UCSD-AML1 (cell line): ENCODE measurements at regions not wholly inside any gene's neighbourhood (a gene's known extent, or its start where the extent isn't known, plus 50 kb on each side); places are given as distances from the start of the nearest gene placed in this dataset.
"Not testable (repeated sequence)": the region's sequence is repeated elsewhere in the genome, so short reads cannot be mapped to it uniquely, and the experiment has no call there.

Experiments used
- DNase-seq: peaks from one replicate; lab custom pipeline; 2025; ENCODE audit not compliant: unreplicated experiment; lab: John Stamatoyannopoulos, UW

DNA sequence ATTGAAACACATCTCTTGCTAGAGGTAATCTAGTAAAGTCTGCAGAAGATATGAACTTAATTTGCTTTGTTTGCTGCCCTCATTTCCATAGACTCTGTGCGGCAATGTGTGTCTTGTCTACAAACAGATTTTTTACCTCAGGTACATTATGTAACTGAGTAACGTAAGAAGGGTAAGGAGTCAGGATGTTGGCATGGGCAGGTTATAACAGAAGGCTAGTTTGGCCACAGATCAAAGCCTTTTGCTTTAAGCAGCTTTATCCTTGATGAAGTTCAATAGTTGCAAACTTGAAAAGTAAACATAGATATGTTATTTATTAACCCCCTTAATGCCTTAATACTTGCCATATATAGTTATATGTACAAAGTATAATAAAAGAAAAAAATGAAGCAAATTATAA is 391.6 kb upstream of the FKBP1C start:
- DNase-seq = no peak

DNA sequence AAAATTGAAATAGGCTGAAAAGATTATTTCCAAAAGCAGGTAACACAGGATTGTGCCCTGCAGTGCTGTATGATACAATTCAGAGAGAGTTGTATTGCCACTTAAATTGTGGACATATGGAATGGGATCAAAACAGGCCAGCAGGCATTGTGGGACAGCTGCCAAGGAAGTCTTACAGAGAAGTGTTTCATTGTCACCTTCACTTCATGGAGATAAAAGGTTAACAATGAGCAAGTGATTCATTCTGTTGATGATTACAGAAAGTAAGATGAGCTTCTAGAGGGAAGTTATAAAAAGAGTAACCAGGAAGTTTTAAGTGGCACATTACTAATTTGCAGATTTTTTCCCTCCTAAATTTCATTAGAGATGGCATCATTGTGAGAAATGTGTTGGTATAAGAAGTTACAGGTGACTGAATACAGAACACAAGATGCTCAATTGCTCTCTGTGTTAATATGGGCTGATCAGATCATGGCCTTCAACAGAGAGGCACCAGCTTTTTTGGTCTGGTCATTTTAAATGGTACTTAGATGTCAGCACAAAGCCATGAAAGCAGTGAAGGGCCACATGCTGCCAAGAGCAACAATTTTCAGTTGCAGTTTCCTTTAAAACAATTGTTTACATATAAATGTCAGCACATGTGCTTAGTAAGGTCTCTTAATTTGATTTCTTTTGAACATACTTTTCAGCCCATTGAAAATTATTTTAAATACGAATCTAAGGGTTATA is 402.5 kb upstream of the FKBP1C start:
- DNase-seq = no peak

DNA sequence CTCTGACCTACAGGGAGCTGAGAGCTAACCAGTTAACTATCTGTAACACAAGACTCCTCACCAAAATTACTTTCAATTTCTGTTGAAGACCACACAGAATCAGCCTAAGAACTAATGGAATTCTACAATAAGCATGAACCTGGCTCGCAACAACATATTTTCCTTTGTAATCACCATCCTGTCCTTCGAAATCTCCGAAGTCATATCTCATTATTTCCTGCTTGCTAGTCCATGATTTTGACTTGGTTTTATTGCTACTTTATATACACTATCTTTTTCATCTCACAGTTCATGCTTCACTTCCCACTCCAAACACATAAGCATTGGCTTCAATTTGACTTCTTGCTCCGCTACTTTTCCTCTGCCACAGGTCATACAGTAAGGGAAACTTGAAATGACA is 405.8 kb upstream of the FKBP1C start:
- DNase-seq = no peak

DNA sequence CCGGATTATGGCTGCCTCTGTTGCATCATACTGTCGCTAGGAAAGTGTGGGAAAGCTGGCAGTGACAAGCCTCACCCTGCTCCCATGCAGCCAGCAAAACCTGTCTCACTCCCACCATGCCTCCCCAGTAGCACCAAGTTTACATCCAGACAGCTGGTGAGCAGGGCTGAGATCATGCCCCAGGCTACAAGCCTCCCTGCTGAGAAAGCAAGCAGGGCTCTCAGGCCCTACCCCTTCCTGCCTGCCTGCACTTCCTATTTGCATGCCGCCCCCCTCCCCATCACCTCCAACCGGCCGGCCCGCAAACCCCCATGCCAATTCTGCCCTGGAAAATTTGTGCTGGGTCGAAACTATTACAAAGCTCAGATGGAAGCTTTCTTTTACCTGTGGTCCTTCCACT is 408.2 kb upstream of the FKBP1C start:
- no peak for DNase-seq

DNA sequence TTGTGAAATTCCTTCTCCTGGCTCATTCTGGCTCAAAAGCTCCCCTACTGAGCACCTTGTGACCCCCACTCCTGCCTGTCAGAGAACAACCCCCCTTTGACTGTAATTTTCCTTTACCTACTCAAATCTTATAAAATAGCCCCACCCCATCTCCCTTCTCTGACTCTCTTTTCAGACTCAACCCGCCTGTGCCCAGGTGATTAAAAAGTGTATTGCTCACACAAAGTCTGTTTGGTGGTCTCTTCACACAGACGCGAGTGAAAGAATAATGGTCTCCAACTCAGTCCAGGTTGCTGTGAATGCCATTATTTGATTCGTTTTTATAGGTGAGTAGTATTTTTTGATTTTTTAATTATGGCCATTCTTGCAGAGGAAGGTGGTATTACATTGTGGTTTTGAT is 414.1 kb upstream of the FKBP1C start:
- no peak for DNase-seq

DNA sequence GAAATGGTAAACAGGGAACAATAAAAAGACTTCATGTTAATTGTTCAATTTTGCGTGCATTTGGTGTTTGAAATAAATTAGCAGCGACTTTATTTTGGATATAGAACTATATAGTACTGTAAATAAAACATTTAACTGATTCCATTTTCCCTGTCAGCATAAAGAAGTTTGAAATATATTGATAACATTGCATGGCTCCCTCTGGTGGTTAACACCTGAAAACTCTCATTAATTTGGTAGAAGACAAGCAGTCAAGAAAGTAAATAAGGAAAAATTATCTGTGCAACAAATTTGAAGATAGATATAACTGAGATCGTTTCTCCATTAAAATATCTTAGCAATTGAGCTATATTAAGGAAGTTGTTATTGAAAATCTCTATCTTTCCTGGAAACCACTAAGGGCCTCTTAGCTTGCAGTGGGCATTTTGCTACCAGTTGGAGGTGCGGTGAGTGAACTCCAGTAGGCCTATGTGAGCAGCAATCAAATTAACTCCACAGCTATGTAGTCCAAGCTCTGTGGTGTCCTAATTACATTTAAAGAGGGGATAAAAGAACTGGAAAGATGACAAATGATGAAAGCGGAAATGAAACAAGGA is 435.7 kb upstream of the FKBP1C start:
- no peak for DNase-seq

DNA sequence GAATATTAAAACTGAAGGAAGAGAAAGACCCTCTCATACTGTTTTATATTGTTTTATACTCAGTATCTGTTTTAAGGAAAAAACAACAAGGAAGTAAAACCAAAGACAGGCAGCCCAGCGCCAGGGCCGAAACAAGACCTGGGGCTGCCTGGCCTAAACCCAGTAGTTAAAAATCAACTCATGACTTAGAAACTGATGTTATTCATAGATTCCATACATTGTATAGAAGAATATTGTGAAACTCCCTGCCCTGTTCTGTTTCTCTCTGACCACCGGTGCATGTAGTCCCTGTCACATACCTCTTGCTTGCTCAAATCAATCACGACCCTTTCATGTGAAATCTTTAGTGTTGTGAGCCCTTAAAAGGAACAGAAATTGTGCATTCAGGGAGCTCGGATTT is 445.1 kb upstream of the FKBP1C start:
- not testable (repeated sequence) for DNase-seq

DNA sequence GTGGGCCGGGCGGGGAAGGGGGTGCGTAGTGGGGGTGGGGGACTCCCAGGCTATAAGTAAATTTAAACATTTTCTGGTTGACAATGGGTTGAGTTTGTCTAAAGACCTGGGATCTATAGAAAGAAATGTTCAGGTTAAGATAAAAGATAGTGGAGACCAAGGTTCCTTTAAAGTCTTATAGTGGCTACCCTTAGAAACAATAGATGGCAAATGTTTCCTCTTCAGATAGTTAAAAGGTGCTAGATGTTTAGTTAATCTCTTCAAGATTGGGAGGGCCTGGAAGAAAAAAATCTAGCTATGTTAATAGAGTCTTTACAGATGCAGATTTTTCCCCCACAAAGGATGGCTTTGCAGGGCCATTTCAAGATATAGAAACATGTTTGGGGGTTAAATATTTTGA is 446.4 kb upstream of the FKBP1C start:
- no peak for DNase-seq

DNA sequence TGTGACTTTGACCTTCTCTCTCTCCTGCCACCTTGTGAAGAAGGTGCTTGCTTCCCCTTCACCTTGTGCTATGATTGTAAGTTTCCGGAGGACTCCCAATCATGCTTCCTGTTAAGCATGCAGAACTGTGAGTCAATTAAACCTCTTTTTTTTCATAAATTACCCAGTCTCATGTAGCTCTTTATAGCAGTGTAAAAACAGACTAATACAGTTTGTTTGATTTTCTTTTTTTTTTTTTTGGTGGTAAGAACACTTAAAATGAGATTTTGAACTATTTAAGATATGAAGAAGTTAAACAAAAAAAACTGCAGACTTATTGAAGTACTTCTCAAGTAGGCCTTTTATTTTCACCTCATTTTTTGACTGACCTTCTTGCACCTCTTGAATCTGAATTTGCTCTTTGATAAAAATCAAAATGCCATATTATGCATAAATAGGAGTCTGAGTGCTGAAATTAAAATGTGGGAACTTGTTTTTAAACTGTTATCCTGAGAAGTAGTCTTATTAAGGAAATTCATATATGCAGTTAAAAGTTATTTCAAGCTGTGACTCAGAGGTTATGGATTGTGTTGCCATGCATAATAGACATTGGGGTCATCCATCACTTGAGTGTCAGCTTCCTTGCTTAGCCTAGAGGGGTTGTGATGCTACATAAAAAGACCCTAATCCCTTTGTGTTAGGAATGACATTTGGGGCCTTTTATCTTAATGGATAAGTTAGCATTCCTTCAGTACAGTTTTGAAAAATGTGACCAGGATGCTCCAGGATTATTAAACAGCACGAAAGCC is 447.9 kb upstream of the FKBP1C start:
- DNase-seq = no peak

DNA sequence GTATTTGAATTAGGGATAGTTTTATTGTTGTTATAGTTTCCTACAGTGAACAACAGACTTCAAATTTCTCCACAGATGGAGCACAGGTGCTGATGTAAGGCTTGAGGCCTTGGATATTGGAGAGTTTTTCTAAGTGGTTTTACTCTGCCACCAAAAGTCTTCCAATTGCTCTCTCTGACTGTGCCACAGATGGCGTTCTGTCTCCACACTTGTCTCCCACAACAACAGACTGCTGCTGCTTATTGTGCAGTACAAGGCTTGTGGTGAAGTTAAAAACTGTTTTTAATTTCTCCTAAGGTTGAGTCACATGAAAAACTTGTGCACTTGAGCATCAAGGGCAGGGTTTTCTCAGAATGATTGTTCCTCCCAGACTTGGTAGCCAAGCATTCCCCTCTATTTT is 460.9 kb upstream of the KHDRBS2 start:
- DNase-seq = no peak

DNA sequence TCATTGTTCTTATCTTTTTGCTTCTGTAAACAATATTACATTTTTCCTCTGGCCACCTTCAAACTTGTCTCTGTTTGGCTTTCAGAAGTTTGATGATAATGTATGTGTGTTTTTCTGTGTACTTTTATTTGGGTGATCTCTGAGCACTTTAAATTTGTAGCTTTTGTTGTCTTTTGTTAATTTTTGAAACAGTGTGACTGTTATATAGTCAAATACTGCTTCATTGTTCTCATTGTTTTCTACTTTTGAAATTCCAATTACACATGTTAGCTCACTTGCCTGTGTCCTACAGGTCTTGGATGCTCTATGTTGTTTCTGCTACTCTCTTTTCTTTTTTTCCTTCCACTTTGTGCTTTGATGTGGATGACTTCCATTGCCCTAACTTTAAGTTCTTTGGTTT is 460.1 kb upstream of the KHDRBS2 start:
- no peak for DNase-seq

DNA sequence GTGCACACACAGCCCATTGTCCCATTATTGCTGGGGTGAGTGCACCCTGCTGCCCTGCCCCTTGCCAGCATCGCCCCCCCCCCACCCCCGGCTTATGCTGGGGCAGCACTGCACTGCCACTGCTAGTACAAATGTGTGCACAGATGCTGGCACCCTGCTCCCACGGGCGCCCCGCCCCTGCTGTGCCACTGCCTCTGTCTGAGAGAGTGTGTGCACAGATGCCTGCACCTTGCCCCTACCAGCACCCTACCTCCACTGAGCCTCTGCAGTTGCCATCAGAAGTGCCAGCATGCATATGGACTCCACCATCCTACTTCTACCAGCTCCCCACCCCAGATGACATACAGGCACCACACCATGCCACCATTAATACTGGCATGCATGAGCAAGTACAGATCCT is 454.6 kb upstream of the KHDRBS2 start:
- no peak for DNase-seq

DNA sequence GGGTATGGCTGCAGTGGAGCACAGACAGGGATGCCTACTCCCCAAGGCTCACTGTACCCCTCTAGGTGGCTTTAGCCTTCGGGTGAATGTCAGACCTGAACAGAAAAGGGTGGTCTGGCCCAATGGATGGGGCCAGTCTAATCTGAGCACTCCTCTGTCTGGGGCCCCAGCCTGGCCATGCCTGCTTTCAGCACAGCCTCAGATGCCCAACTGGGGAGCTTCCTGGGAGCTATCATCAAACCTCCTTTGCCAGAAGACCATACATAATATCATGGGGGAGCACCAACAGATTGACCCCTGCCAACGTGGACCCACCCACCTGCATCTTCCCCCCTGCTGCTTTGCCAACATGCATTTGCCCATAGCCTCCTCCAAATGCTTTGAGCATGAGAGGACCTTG is 454.1 kb upstream of the KHDRBS2 start:
- no peak for DNase-seq

DNA sequence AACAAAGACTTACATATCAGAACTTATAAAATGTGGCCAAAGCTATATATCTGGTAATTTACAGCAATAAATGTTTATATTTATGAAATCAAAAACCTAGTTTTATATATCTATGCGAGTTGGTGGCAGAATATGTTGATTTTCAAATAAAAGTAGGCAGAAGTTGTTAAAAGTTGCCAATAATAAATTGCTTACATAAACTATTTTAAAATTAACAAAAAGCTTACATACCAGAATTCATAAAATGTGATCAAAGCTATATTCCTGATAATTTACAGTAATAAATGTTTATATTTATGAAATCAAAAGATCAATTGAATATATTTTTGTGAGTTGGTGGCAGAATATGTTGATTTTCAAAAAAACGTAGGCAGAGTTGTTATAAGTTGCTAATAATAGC is 451.8 kb upstream of the KHDRBS2 start:
- DNase-seq = no peak

DNA sequence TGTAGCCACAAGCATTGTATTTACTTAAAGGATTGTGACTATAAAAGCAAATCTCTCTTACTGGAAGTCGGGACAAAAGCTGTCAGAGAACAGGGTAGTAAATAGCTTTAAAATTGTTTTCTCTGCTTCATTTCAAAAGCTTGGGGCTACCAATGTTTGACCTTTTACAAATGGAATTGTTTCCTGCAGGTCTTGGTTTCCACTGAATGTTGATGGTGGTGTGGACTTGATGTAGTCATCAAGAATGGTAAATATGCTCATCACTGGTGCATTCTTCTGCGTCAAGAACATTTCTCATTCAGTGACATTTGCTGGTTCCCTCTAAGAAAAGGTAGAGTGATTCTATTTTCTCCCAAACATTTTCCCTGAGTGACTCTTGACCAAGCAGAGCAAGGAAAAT is 435.4 kb upstream of the KHDRBS2 start:
- DNase-seq = no peak

DNA sequence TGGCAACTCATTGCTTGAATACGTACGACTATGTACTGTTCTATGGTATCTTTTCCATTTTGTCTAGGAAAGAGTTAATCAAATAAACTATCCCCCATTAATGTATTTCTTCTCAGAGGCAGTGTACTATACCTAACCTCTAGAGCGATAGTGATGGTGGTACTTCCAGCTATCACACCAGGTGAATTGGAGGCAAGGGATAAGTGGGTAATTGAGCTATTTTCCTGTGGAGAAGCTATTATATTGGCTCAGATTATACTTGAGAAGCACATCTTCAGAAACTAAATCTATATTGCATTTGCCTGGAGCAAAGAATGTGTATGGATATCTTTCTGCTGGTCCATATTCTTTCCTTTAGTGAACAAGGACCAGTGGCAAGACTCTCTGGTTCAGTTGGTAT is 430.7 kb upstream of the KHDRBS2 start:
- no peak for DNase-seq

DNA sequence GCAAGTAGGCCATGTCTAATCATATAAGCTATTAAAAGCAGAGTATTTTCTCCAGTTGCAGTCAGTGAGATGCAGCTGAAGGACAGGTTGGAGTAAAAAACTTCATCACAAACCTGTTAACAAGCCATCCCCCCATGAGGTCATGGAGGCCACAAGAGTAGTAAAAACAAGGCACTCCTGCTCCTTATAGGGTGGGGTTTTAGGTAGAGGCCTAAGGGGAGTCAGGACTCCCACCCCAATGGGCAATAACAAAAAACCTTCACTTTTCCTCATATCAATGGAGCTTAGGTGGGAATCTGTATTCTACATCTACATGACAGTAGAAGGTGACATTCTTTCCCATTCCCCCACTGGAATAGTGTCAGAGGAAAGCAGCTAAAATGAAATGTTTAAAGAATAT is 428.1 kb upstream of the KHDRBS2 start:
- DNase-seq = no peak

DNA sequence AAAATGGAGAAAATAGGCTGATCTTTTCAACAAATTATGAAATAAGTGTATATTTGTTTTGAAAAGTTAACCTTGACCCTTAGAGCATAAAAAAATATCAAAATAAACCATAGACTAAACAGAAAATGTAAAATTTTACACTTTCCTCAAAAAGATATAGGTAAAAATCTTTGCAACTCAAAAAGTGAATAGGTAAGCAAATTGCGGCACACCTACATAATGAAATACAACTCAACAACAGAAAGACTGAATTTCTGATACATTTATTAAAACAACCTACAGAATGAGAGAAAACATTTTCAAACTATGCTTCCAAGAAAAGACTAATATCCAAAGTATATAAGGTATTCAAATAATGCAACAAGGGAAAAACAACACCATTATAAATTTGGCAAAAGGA is 425.7 kb upstream of the KHDRBS2 start:
- DNase-seq = no peak

DNA sequence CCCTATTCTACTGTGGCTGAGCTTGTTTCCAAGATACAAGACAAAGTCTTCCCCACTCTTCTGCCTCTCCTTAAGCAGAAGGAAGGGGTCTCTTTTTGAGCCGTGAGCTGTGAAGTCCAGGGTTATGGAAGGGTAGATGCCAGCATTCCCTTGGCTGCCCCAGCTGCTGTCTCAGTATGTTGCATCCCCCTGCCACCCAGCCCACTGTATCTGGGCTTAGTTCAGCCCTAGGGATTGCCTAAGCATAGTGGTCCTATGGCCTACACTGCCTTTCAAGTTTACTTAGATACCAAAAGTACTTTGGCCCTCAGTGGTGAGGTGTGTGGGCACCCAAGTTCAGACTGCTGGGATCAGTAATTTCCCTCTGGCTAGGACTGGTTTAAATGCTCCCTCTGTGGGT is 421.9 kb upstream of the KHDRBS2 start:
- DNase-seq = no peak

DNA sequence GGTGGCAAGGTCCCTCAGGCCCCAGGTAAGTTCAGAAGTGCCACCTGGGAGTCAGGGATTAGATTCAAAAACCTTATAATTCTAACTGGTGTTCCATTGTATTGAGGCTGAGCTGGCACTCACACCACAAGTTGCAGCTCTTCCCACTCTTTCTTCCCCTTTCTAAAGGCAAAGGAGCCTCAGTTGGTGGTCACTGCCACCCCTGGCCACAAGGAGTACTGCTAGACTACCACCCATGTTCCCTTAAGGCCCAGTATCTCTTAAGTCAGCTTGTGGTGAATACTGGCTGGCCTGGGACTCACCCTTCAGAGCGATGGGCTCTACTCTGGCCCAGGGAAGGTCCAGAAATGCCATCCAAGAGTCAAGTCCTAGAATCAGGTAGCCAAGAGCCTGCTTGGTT is 421.1 kb upstream of the KHDRBS2 start:
- DNase-seq = peak; percentile 8

DNA sequence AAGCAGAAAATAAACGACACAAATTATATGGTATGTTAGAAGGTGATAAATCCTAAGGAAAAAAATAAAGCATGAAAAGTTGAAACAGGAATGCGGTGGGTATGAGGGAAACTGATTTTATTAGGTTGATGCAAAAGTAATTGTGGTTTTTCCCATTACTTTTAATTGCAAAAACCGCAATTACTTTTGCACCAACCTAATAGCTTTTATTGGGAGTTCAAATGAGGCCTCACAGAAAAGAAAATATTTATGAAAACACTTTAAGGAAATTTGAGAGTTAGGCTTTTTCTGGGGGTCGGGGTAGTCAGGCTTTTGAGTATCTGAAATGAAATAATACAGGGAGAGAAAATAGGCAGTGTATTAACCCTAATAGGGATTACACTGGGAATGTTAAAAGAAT is 397.0 kb upstream of the KHDRBS2 start:
- no peak for DNase-seq

DNA sequence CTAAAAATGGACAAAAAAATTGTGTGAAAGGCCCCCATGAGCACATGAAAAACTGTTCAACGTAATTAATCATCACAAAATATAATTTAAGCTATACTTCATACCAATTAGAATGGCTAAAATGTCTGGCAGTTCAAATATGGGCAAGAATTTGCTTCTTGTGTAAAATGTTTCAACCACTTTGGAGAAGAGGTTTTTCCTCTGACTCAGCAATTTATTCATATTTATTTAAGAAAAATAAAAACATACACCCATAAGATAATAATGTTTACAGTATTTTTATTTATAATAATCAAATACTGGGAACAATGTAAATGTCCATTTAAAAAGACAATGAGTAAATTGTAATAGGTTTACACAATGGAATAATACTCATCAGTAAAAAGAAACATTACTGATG is 395.1 kb upstream of the KHDRBS2 start:
- DNase-seq = no peak
